NCI-H2227 (cell line): ENCODE measurements at regions not wholly inside any gene's neighbourhood (a gene's known extent, or its start where the extent isn't known, plus 50 kb on each side); places are given as distances from the start of the nearest gene placed in this dataset.

ENCODE experiments used
- DNase-seq: peaks from one replicate; lab custom pipeline; 2025; ENCODE audit not compliant: unreplicated experiment; lab: John Stamatoyannopoulos, UW

- DNase-seq, result no peak
Observed at GRCh38 chr9:20200991-20201431, 412.2 kb upstream of the SLC24A2 start.

GRCh38 chr9:20200581-20200980, 411.7 kb upstream of the SLC24A2 start:
- no peak for DNase-seq

- no peak for DNase-seq
Observed at GRCh38 chr9:20199111-20199510, 410.3 kb upstream of the SLC24A2 start.

- peak; percentile 31 for DNase-seq
Observed at GRCh38 chr9:20197976-20198685, 409.3 kb upstream of the SLC24A2 start.

GRCh38 chr9:20191228-20191840, 402.5 kb upstream of the SLC24A2 start:
- no peak for DNase-seq

- DNase-seq, result peak; percentile 73
Observed at GRCh38 chr9:20189871-20190270, 401.0 kb upstream of the SLC24A2 start.

GRCh38 chr9:20188616-20189369, 400.0 kb upstream of the SLC24A2 start:
- DNase-seq, result no peak

- no peak for DNase-seq
Observed at GRCh38 chr9:20187318-20187717, 398.5 kb upstream of the SLC24A2 start.

GRCh38 chr9:20186823-20187222, 398.0 kb upstream of the SLC24A2 start:
- no peak for DNase-seq

GRCh38 chr9:20186231-20186630, 397.4 kb upstream of the SLC24A2 start:
- no peak for DNase-seq

GRCh38 chr9:20184541-20184940, 395.7 kb upstream of the SLC24A2 start:
- DNase-seq, result no peak

- no peak for DNase-seq
Observed at GRCh38 chr9:20178679-20179078, 389.8 kb upstream of the SLC24A2 start.

GRCh38 chr9:20178197-20178596, 389.4 kb upstream of the SLC24A2 start:
- no peak for DNase-seq

- no peak for DNase-seq
Observed at GRCh38 chr9:20170122-20170521, 381.3 kb upstream of the SLC24A2 start.

- DNase-seq, result no peak
Observed at GRCh38 chr9:20152151-20152725, 363.4 kb upstream of the SLC24A2 start.

- DNase-seq, result no peak
Observed at GRCh38 chr9:20148416-20148815, 359.6 kb upstream of the SLC24A2 start.

GRCh38 chr9:20144197-20144596, 355.4 kb upstream of the SLC24A2 start:
- DNase-seq, result peak; percentile 18

GRCh38 chr9:20139763-20140290, 351.0 kb upstream of the SLC24A2 start:
- DNase-seq, result peak; percentile 18

GRCh38 chr9:20138841-20139240, 350.0 kb upstream of the SLC24A2 start:
- no peak for DNase-seq

GRCh38 chr9:20138116-20138515, 349.3 kb upstream of the SLC24A2 start:
- no peak for DNase-seq

- no peak for DNase-seq
Observed at GRCh38 chr9:20137425-20137824, 348.6 kb upstream of the SLC24A2 start.
